ENCODE measurements at regions not wholly inside any gene's neighbourhood (a gene's known extent, or its start where the extent isn't known, plus 50 kb on each side); places are given as distances from the start of the nearest gene placed in this dataset.

DNA sequence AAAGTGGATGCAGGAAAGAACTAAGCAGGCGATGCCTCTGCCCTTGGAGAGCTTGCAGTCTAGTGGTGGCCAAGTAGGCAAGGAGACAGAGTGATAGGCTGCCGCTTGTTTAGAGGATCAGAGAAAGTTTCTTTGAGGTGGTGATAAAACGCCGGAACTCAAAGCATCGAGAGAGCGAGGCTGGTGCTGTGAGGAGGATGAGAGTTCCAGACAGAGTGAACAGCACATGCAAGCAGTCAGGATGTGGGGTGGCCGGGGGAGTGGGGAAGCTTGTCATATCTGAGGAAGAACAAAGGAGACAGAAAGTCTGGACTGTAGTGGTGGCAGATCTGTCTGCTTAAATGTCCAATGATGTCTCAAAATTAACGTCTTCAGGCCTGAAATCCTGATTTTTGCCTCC, 319.7 kb downstream of the SNAPC1 start:
- ChIA-PET CTCF (no interaction called here), POLR2A (no interaction called here)
- no peak for TF ChIP-seq NFRKB (IDR thresholded peaks at IDR 0.05)
- no peak for TF ChIP-seq SP1 (IDR thresholded peaks at IDR 0.05)
- no peak for TF ChIP-seq ARNT (IDR thresholded peaks at IDR 0.05)
- DNase-seq (ENCODE audit: extremely low spot score): no peak

- ChIA-PET CTCF (no interaction called here), POLR2A (no interaction called here)
- no peak for DNase-seq (ENCODE audit: extremely low spot score)
- TF ChIP-seq FOXK2 (IDR thresholded peaks at IDR 0.05) (no peak), PKNOX1 (IDR thresholded peaks at IDR 0.05) (peak; percentile 62)
Observed at GRCh38 chr14:62082779-62083178, 320.6 kb downstream of the SNAPC1 start.

DNA sequence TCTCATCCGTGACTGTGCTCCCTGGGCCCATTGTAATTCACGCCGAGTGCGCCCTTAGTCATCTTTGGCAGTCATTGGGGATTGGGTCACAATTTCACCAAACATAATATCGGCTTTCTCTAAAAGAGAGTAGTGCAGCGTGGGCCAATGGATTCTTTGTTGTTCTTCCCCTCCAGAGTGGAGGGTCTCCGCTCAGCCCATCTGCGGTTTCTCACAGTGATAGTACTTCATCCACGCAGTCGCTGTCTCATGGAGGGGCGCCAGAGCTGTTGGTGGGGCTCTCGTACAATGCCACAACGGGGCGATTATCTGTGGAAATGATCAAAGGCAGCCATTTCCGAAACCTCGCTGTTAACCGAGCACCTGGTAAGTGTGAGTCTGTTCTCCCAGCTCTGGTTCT, 321.8 kb downstream of the SNAPC1 start:
- TF ChIP-seq CTBP1 (IDR thresholded peaks at IDR 0.05; ENCODE audit: borderline replicate concordance): no peak
- TF ChIP-seq ZNF384 (IDR thresholded peaks at IDR 0.05): no peak
- no peak for TF ChIP-seq NFRKB (IDR thresholded peaks at IDR 0.05)
- TF ChIP-seq SP1 (IDR thresholded peaks at IDR 0.05): no peak
- TF ChIP-seq FOXM1 (IDR thresholded peaks at IDR 0.05; ENCODE audit: borderline replicate concordance): no peak
- no peak for TF ChIP-seq FOXK2 (IDR thresholded peaks at IDR 0.05)
- no peak for TF ChIP-seq BHLHE40 (IDR thresholded peaks at IDR 0.05; ENCODE audit: borderline replicate concordance)
- TF ChIP-seq PKNOX1 (IDR thresholded peaks at IDR 0.05): no peak
- TF ChIP-seq SUZ12 (IDR thresholded peaks at IDR 0.05): no peak
- no peak for TF ChIP-seq L3MBTL2 (conservative IDR thresholded peaks at IDR 0.05)
- TF ChIP-seq ARNT (IDR thresholded peaks at IDR 0.05): no peak
- no peak for TF ChIP-seq LEF1 (IDR thresholded peaks at IDR 0.05; ENCODE audit: borderline replicate concordance)
- no peak for TF ChIP-seq FOXA1 (IDR thresholded peaks at IDR 0.05)
- CTCF ChIA-PET: no interaction called here
- no peak for DNase-seq (ENCODE audit: extremely low spot score)
- POLR2A ChIA-PET: no interaction called here

DNA sequence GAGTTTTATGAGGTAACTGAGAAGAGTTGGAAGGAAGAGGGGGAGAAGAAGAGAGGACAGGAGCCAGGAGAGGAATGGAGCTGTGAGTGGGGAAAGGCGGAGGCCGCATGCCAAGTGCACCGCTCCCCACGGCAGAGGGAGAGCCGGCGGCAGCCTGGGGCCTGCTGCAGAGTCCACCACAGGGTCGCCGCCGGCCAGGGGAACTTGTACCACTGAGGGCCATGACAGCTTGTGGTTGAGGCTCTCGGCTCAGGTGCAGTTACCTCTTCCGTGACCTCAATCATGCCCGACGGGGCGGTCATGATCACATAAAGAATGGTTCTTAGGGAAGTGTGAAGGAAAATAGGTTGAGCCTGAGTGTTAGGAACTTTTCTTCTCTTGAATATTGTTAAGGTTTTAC, 325.0 kb downstream of the SNAPC1 start:
- ChIA-PET POLR2A (no interaction called here), CTCF (no interaction called here)
- DNase-seq (ENCODE audit: extremely low spot score): no peak
- TF ChIP-seq TARDBP (IDR thresholded peaks at IDR 0.05) (no peak), BHLHE40 (IDR thresholded peaks at IDR 0.05; ENCODE audit: borderline replicate concordance) (no peak), ZNF384 (IDR thresholded peaks at IDR 0.05) (no peak), ELF4 (IDR thresholded peaks at IDR 0.05) (no peak), CTBP1 (IDR thresholded peaks at IDR 0.05; ENCODE audit: borderline replicate concordance) (no peak), HDGF (IDR thresholded peaks at IDR 0.05; ENCODE audit: borderline replicate concordance) (no peak), LEF1 (IDR thresholded peaks at IDR 0.05; ENCODE audit: borderline replicate concordance) (no peak), NFRKB (IDR thresholded peaks at IDR 0.05) (no peak), L3MBTL2 (conservative IDR thresholded peaks at IDR 0.05) (no peak), ARNT (IDR thresholded peaks at IDR 0.05) (no peak)

DNA sequence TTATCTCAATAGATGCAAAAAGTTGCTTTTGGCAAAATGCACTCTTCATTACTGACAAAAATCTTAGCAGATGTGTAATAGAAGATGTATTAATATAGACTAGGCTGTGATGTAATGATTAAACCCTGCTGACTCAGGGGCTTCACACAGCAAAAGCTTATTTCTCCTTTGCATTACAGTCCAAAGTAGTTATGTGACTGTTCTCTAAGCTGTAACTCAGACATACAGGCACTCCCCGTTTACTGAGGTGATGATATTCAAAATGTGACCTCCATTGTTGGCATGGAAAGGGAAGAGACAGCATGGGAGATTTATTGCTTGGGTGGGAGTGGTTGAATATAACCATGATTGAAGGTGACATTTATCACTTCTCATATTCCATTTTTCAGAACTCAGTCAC, 331.5 kb downstream of the SNAPC1 start:
- POLR2A ChIA-PET: no interaction called here
- TF ChIP-seq PKNOX1 (IDR thresholded peaks at IDR 0.05): peak; percentile 26; the same call in 1 of the 2 replicates
- TF ChIP-seq L3MBTL2 (conservative IDR thresholded peaks at IDR 0.05): no peak
- no peak for DNase-seq (ENCODE audit: extremely low spot score)

DNA sequence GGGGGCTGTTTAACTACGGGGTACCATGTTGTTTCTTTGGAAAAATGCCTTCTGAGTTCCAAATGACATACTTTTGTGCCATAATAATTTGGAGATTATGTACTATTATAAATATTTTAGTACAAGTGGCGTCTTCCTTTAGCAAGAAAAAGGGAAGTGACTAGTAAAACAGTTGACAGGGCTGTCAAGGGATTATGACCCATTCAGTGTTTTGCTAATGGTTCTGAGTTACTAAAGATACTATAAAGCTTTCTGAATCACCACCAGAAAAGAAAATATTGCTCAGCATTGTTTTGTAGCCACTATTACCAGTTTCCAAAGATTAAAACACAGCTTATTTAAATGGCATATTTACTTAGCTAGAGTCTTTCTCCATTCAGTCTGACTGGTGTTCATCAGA, 334.9 kb downstream of the SNAPC1 start:
- CTCF ChIA-PET: no interaction called here
- DNase-seq (ENCODE audit: extremely low spot score): no peak
- POLR2A ChIA-PET: no interaction called here
- TF ChIP-seq PKNOX1 (IDR thresholded peaks at IDR 0.05): no peak
- no peak for TF ChIP-seq BHLHE40 (IDR thresholded peaks at IDR 0.05; ENCODE audit: borderline replicate concordance)
- TF ChIP-seq NFRKB (IDR thresholded peaks at IDR 0.05): no peak
- no peak for TF ChIP-seq TARDBP (IDR thresholded peaks at IDR 0.05)
- no peak for TF ChIP-seq FOXM1 (IDR thresholded peaks at IDR 0.05; ENCODE audit: borderline replicate concordance)
- TF ChIP-seq ZNF384 (IDR thresholded peaks at IDR 0.05): no peak
- TF ChIP-seq FOXA1 (IDR thresholded peaks at IDR 0.05): no peak
- no peak for TF ChIP-seq FOXK2 (IDR thresholded peaks at IDR 0.05)
- TF ChIP-seq HDGF (IDR thresholded peaks at IDR 0.05; ENCODE audit: borderline replicate concordance): no peak
- no peak for TF ChIP-seq ARNT (IDR thresholded peaks at IDR 0.05)
- TF ChIP-seq CTBP1 (IDR thresholded peaks at IDR 0.05; ENCODE audit: borderline replicate concordance): no peak
- no peak for TF ChIP-seq SUZ12 (IDR thresholded peaks at IDR 0.05)
- TF ChIP-seq ELF4 (IDR thresholded peaks at IDR 0.05): no peak

More for the DNA sequence above, 331.5 kb downstream of the SNAPC1 start:
- CTCF ChIA-PET: no interaction called here

- CTCF ChIA-PET: no interaction called here
- DNase-seq (ENCODE audit: extremely low spot score): no peak
- POLR2A ChIA-PET: no interaction called here
- TF ChIP-seq HDGF (IDR thresholded peaks at IDR 0.05; ENCODE audit: borderline replicate concordance): no peak
- no peak for TF ChIP-seq TARDBP (IDR thresholded peaks at IDR 0.05)
- TF ChIP-seq ARNT (IDR thresholded peaks at IDR 0.05): no peak
- TF ChIP-seq PKNOX1 (IDR thresholded peaks at IDR 0.05): no peak
- TF ChIP-seq SUZ12 (IDR thresholded peaks at IDR 0.05): no peak
- no peak for TF ChIP-seq FOXM1 (IDR thresholded peaks at IDR 0.05; ENCODE audit: borderline replicate concordance)
- no peak for TF ChIP-seq CTBP1 (IDR thresholded peaks at IDR 0.05; ENCODE audit: borderline replicate concordance)
- TF ChIP-seq ELF4 (IDR thresholded peaks at IDR 0.05): no peak
- TF ChIP-seq FOXK2 (IDR thresholded peaks at IDR 0.05): no peak
- no peak for TF ChIP-seq ZNF384 (IDR thresholded peaks at IDR 0.05)
- TF ChIP-seq BHLHE40 (IDR thresholded peaks at IDR 0.05; ENCODE audit: borderline replicate concordance): no peak
- no peak for TF ChIP-seq LEF1 (IDR thresholded peaks at IDR 0.05; ENCODE audit: borderline replicate concordance)
- no peak for TF ChIP-seq NFRKB (IDR thresholded peaks at IDR 0.05)
- no peak for TF ChIP-seq L3MBTL2 (conservative IDR thresholded peaks at IDR 0.05)
- TF ChIP-seq FOXA1 (IDR thresholded peaks at IDR 0.05): no peak
- no peak for TF ChIP-seq SP1 (IDR thresholded peaks at IDR 0.05)
Observed at GRCh38 chr14:62097824-62098223, 335.6 kb downstream of the SNAPC1 start.

Data from HEK293T (cell line).